OCI-LY1 (cell line): ENCODE measurements at regions not wholly inside any gene's neighbourhood (a gene's known extent, or its start where the extent isn't known, plus 50 kb on each side); places are given as distances from the start of the nearest gene placed in this dataset.

Experiments used
- EZH2 ChIP-seq: fragments of 200-600 bp; sonication (generic), shearing (Covaris generic); IDR thresholded peaks from 2 replicates; pipeline ENCODE4 v1.8.0; 2017; ENCODE audit warnings: borderline replicate concordance, mixed run types, mild to moderate bottlenecking, antibody characterized with exemption, low read length, moderate library complexity, mixed read lengths
- TF ChIP-seq, protein P1 (sequence below): fragments of 200-600 bp; sonication (generic), shearing (Covaris generic); IDR thresholded peaks from 2 replicates; pipeline ENCODE4 v1.5.1; 2017; ENCODE audit warnings: mild to moderate bottlenecking, antibody characterized with exemption, low read length, moderate library complexity, mixed read lengths

GRCh38 chr3:193945143-193945542 is 190.8 kb upstream of the HES1 start:
- TF ChIP-seq, protein P1, sequence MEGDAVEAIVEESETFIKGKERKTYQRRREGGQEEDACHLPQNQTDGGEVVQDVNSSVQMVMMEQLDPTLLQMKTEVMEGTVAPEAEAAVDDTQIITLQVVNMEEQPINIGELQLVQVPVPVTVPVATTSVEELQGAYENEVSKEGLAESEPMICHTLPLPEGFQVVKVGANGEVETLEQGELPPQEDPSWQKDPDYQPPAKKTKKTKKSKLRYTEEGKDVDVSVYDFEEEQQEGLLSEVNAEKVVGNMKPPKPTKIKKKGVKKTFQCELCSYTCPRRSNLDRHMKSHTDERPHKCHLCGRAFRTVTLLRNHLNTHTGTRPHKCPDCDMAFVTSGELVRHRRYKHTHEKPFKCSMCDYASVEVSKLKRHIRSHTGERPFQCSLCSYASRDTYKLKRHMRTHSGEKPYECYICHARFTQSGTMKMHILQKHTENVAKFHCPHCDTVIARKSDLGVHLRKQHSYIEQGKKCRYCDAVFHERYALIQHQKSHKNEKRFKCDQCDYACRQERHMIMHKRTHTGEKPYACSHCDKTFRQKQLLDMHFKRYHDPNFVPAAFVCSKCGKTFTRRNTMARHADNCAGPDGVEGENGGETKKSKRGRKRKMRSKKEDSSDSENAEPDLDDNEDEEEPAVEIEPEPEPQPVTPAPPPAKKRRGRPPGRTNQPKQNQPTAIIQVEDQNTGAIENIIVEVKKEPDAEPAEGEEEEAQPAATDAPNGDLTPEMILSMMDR, result no peak
- TF ChIP-seq EZH2, result no peak
